DMS 273 (cell line): ENCODE measurements at regions not wholly inside any gene's neighbourhood (a gene's known extent, or its start where the extent isn't known, plus 50 kb on each side); places are given as distances from the start of the nearest gene placed in this dataset.
A peak's percentile ranks its signal among the peaks of the same experiment; 100 is the strongest.
"Not testable (repeated sequence)": the region's sequence is repeated elsewhere in the genome, so short reads cannot be mapped to it uniquely, and the experiment has no call there.

ENCODE experiments used
- DNase-seq: peaks from one replicate; lab custom pipeline; 2025; ENCODE audit not compliant: unreplicated experiment; lab: John Stamatoyannopoulos, UW

GRCh38 chr10:34957531-34957930, 132.6 kb downstream of the CUL2 start:
- DNase-seq: no peak

DNA sequence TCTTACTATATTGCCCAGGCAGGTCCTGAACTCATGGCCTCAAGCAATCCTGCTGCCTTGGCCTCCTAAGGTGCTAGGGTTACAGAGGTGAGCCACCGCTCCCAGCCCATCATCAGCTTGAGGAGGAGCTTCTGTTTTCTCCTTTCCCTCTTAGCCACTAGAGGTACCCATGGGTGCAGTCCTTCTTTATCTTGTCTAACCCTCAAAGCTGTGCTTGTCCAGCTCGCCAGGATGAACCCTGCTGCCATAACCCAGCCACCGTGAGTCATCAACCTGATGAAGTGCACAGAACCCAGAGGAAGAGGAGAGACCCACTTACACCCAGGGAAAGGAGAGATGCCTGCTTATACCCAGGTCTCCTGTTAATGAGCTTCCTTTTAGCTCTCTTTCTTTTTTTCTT, 133.4 kb downstream of the CUL2 start:
- DNase-seq: no peak

GRCh38 chr10:34955391-34955790, 134.8 kb downstream of the CUL2 start:
- no peak for DNase-seq

DNA sequence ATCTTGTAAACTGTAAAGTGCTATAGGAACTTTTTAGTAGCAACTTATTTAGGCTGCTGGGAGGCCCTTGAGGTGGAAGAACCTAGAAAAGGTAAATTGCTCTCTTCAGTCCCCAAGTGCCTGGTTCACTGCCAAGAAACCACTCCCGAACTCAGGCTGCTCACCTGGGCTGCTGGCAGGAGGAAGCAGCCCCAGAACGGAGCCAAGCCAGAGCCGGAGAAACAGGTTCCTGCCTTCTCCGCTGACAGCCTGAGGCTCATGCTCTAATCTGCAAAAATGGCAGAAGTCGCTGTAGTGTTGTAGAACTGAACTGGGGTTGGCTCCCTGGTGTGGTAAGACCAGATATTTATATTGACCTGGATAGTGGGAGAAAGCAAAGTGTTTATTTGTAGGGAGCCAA, 136.0 kb downstream of the CUL2 start:
- no peak for DNase-seq

DNA sequence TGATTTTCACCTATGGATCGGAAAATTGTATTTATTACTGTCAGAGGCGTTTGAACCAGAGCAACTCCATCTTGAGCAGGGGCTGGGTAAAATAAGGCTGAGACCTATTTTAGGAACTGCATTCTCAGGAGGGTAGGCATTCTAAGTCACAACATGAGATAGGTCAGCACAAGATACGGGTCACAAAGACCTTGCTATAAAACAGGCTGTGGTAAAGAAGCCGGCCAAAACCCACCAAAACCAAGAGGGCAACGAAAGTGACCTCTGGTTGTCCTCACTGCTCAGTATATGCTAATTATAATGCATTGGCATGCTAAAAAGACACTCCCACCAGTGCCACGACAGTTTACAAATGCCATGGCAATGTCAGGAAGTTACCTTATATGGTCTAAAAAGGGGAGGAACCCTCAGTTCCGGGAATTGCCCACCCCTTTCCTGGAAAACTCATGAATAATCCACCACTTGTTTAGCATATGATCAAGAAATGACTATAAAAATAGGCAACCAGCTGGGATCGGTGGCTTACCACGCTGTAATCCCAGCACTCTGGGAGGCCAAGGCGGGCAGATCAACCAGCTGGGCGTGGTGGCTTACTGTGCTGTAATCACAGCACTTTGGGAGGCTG, 136.3 kb upstream of the PARD3 start:
- DNase-seq: peak; percentile 56

GRCh38 chr10:34945951-34946522, 130.9 kb upstream of the PARD3 start:
- not testable (repeated sequence) for DNase-seq

DNA sequence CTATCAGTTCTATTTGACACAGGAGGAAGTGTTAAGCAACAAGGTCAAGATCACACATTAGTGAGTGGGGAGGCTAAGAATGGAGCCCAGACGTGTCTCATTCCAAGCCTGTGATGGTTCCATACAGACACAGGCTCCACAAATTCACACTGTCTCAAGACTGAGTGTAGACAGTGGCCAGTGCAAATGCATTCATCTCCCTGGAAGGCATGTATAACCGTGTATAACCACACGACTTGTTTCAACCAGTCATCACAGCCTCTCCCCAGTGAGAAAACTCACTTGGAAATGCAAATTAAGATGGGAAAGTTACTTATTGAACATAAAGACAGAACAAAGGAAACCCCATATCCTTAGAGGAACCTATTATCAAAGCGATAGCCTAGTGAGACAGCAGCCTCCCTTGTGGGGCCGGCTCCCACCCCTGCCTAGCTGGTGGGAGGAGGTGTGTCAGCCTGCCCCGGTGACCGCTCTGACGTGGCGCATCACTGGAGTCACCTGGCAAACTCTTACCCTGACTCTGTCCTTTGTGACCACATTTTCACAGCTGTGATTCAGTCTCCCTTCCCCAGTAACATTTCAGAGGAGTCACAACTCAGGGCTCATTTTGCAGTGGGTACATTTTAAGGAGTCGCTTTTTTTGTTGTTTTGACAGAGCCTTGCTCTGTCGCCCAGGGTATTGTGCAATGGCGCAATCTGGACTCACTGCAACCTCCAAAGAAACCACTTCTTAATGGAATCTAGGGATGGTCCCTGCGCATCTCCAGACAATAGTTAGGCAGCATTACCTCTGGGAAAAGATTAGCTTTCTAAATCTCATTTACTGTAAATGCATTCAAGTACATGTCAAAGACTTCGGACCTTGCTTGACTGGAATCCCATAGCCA, 126.6 kb upstream of the PARD3 start:
- no peak for DNase-seq

DNA sequence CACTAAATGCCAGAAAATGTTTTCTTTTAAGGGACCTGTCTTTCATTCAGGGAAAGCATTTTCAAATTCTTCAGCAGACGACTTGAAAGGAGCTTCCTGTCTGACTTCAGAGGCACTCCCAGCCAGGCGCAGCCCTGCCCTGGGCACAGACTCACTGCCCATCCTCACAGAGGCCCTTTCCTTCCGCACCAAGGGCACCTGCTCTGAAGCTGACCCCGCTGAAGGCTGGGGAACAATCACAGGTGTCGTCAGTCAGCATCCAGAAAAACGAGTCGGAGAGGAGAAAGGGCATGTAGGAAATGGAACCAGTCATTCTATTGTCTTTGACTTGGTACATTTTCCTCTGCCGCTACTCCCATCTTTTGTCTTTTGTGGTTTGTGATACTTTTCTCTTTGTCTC, 125.3 kb upstream of the PARD3 start:
- DNase-seq: no peak

DNA sequence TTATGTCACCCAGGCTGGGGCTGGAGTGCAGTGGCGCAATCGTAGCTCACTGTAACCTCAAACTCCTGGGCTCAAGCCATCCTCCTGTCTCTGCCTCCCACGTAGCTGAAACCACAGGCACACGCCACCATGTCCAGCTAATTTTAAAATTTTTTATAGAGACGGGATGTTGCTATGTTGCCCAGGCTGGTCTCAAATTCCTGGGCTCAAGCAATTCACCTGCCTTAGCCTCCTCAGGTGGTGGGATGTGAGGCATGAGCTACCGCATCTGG, 123.2 kb upstream of the PARD3 start:
- no peak for DNase-seq

DNA sequence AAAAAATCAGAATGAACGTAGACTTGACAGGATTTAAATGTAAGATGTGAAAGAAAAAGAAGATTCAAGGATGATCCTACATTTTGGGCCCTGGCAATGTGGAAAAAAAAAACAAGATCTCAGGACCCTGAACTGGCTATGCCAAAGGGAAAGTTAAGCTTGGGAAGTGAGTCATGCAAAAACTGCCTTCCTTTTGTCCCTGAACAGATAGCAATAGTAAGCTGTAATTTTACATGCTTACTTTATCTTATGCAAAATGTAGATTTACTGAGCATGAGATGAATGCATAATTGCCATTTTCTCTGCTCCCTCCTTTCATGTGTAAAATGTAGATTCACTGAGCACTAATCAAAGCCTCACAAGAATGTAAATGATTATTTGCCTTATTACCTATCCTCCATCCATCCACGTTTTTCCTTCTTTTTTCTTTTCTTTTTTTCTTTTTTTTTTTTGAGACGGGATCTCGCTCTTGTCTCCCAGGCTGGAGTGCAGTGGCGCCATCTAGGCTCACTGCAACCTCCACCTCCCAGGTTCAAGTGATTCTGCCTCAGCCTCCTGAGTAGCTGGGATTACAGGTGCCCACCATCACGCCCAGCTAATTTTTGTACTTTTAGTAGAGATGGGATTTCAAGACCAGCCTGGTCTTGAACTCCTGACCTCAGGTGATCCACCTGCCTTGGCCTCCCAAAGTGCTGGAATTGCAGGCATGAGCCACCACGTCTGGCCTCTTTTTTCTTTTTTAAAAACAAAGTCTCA, 122.7 kb upstream of the PARD3 start:
- not testable (repeated sequence) for DNase-seq

GRCh38 chr10:34936061-34936460, 121.0 kb upstream of the PARD3 start:
- no peak for DNase-seq

- DNase-seq: no peak
Measured at GRCh38 chr10:34933676-34934075, 118.6 kb upstream of the PARD3 start.

DNA sequence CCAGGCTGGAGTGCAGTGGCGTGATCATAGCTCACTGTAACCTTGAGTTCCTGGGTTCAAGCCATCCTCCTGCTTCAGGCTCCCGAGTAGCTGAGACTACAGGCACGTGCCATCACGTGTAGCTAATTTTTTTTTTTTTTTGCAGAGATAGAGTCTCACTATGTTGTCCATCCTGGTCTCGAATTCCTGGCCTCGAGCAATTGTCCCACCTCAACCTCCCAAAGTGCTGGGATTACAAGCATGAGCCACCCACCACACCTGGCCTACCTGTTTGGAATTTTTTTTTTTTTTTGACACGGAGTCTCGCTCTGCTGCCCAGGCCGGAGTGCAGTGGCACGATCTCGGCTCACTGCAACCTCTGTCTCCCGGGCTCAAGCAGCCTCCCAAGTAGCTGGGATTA, 117.1 kb upstream of the PARD3 start:
- no peak for DNase-seq

GRCh38 chr10:34931216-34931615, 116.1 kb upstream of the PARD3 start:
- DNase-seq: no peak

GRCh38 chr10:34922138-34922537, 107.0 kb upstream of the PARD3 start:
- DNase-seq: no peak

- no peak for DNase-seq
Measured at GRCh38 chr10:34920578-34920977, 105.5 kb upstream of the PARD3 start.

DNA sequence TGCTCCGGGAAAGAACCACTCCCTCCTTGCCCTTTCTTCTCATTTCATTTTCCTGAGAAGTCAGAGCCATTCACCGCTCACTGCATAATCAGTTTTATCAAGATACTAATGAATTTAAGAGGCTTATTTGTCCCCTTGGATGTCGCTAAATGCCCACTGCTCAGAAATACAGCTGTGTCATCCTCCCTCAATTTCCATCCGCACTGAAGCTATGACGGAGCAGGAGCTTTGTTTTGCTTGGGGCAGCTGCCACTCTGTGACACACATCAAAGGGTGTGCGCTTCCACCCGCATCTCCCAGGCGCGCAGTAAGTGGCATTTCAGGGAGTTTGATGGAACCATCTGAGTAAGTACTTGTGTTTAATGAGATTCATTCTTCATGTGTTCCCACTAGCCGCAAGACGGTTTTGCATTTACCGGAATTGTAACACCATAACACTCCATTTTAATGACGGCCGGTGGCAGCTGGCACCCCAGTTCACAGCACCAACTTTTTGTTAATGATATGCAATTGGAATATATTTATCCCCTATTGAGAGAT, 103.8 kb upstream of the PARD3 start:
- peak; percentile 73 for DNase-seq

- DNase-seq: peak; percentile 33
Measured at GRCh38 chr10:34918060-34918775, 103.1 kb upstream of the PARD3 start.

- DNase-seq: peak; percentile 70
Measured at GRCh38 chr10:34916314-34916713, 101.2 kb upstream of the PARD3 start.

DNA sequence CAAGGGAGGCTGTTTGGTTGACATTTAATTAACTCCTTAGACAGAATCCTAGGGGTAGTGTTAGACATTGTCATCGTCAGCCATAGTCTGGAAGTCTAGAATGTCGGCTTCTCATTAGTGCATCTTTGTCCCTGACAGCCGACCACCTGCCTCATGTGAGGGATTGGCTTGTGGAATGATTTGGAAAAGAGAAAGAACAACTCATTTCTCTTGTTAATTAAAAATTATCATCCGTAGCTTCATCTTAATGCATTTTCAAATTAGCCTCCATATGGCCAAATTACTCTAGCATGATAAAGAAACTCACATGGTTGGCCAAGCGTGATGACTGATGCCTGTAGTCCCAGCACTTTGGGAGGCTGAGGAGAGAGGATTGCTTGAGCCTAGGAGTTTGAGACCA, 97.7 kb upstream of the PARD3 start:
- DNase-seq: peak; percentile 34

- DNase-seq: no peak
Measured at GRCh38 chr10:34911661-34912205, 96.6 kb upstream of the PARD3 start.
